ENCODE measurements at regions not wholly inside any gene's neighbourhood (a gene's known extent, or its start where the extent isn't known, plus 50 kb on each side); places are given as distances from the start of the nearest gene placed in this dataset.

GRCh38 chr14:94717808-94718207, 52.1 kb downstream of the GSC start:
- no peak for DNase-seq (ENCODE audit: low read depth)

- no peak for DNase-seq (ENCODE audit: low read depth)
These were observed 52.9 kb downstream of the GSC start for GRCh38 chr14:94716976-94717375.

- no peak for DNase-seq (ENCODE audit: low read depth)
These were observed 56.8 kb downstream of the GSC start for GRCh38 chr14:94713115-94713514.

GRCh38 chr14:94710731-94711130, 59.2 kb downstream of the GSC start:
- DNase-seq (ENCODE audit: low read depth), result no peak

GRCh38 chr14:94707494-94707893, 62.4 kb downstream of the GSC start:
- no peak for DNase-seq (ENCODE audit: low read depth)

- DNase-seq (ENCODE audit: low read depth), result no peak
These were observed 63.8 kb downstream of the GSC start for GRCh38 chr14:94706133-94706532.

GRCh38 chr14:94702629-94703028, 67.3 kb downstream of the GSC start:
- DNase-seq (ENCODE audit: low read depth), result no peak

- no peak for DNase-seq (ENCODE audit: low read depth)
These were observed 68.0 kb downstream of the GSC start for GRCh38 chr14:94701861-94702370.

- no peak for DNase-seq (ENCODE audit: low read depth)
These were observed 69.6 kb downstream of the GSC start for GRCh38 chr14:94700336-94700735.

- no peak for DNase-seq (ENCODE audit: low read depth)
These were observed 70.1 kb downstream of the GSC start for GRCh38 chr14:94699831-94700230.

GRCh38 chr14:94697773-94698556, 71.9 kb downstream of the GSC start:
- no peak for DNase-seq (ENCODE audit: low read depth)

- DNase-seq (ENCODE audit: low read depth), result no peak
These were observed 73.4 kb downstream of the GSC start for GRCh38 chr14:94696518-94696917.

GRCh38 chr14:94695231-94695630, 74.7 kb downstream of the GSC start:
- no peak for DNase-seq (ENCODE audit: low read depth)

GRCh38 chr14:94691660-94692034, 78.3 kb downstream of the GSC start:
- DNase-seq (ENCODE audit: low read depth), result no peak

- no peak for DNase-seq (ENCODE audit: low read depth)
These were observed 78.8 kb downstream of the GSC start for GRCh38 chr14:94690896-94691659.

- DNase-seq (ENCODE audit: low read depth), result no peak
These were observed 78.3 kb downstream of the SERPINA3 start for GRCh38 chr14:94690486-94690885.

- no peak for DNase-seq (ENCODE audit: low read depth)
These were observed 77.8 kb downstream of the SERPINA3 start for GRCh38 chr14:94689985-94690400.

- DNase-seq (ENCODE audit: low read depth), result peak; percentile 12
These were observed 77.2 kb downstream of the SERPINA3 start for GRCh38 chr14:94689218-94689984.

- DNase-seq (ENCODE audit: low read depth), result no peak
These were observed 74.4 kb downstream of the SERPINA3 start for GRCh38 chr14:94686511-94687160.

GRCh38 chr14:94685681-94686485, 73.7 kb downstream of the SERPINA3 start:
- DNase-seq (ENCODE audit: low read depth), result no peak

GRCh38 chr14:94685166-94685581, 73.0 kb downstream of the SERPINA3 start:
- DNase-seq (ENCODE audit: low read depth), result no peak

Data from activated T-helper 1 cell treated with Interleukin-2 at 50 U/mL for 16 hours (primary cell).